Superior temporal gyrus (tissue), 1 donor: ENCODE measurements at regions not wholly inside any gene's neighbourhood (a gene's known extent, or its start where the extent isn't known, plus 50 kb on each side); places are given as distances from the start of the nearest gene placed in this dataset.
"Not testable (repeated sequence)": the region's sequence is repeated elsewhere in the genome, so short reads cannot be mapped to it uniquely, and the experiment has no call there.

Experiments
- DNase-seq: peaks from one replicate; pipeline ENCODE4 v3.0.0-alpha.2; 2016; ENCODE audit errors: extremely low spot score

DNA sequence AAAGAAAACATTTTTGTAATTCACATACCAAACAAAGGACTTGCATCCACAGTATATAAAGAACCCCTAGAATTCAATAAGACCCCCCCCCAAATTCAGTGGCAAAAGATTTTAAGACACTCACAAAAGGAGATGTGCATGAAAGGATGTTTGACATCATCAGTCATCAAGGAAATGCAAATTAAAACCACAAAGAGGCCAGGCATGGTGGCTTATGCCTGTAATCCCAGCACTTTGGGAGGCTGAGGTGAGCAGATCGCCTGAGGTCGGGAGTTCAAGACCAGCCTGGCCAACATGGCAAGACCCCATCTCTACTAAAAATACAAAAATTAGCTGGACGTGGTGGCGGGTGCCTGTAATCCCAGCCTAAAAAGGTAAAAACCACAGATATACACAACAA is 61.3 kb downstream of the AIPL1 start:
- DNase-seq = not testable (repeated sequence)

- DNase-seq = no peak
Observed at GRCh38 chr17:6366221-6366666, 68.7 kb downstream of the AIPL1 start.

GRCh38 chr17:6365200-6365943 is 69.5 kb downstream of the AIPL1 start:
- DNase-seq = no peak

DNA sequence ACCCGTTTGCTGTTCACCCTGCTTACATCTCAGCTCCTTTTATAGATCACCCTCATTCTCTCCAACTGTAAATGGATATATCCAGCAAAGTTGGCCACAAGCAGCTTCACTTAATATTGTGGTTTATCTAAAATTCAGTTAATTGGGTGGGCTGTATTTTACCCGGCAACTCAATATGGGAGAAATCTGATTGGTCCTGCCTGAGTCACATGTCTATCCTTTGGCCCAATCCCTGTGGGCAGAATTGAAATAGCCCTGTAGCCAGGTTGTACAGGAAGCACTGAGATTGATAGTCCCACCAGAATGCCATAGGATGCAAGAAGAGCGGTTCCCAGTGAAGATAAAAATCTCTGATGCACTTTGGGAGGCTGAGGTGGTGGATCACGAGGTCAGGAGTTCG is 73.2 kb downstream of the AIPL1 start:
- DNase-seq = no peak

GRCh38 chr17:6358131-6358530 is 76.8 kb downstream of the AIPL1 start:
- no peak for DNase-seq

DNA sequence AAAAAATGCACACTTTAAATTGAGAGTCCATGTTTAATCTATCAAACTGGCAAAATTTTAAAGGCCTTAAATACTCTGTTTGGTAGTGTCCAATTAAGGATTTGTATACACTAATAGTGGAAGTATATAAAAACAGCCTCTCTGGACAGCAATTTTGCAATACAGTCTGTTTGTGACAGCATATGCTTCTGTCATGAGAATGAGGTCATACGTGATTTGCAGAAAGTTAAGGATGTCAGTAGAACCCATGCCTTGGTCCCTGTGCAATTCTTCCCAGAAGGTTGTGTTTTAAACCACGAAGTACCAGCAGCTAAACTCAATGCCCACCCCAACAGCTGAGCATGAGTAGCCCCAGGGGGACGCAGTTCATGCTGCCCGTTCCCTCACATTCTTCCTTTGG is 78.4 kb downstream of the AIPL1 start:
- DNase-seq = no peak

GRCh38 chr17:6355196-6355595 is 79.7 kb downstream of the AIPL1 start:
- DNase-seq = no peak

DNA sequence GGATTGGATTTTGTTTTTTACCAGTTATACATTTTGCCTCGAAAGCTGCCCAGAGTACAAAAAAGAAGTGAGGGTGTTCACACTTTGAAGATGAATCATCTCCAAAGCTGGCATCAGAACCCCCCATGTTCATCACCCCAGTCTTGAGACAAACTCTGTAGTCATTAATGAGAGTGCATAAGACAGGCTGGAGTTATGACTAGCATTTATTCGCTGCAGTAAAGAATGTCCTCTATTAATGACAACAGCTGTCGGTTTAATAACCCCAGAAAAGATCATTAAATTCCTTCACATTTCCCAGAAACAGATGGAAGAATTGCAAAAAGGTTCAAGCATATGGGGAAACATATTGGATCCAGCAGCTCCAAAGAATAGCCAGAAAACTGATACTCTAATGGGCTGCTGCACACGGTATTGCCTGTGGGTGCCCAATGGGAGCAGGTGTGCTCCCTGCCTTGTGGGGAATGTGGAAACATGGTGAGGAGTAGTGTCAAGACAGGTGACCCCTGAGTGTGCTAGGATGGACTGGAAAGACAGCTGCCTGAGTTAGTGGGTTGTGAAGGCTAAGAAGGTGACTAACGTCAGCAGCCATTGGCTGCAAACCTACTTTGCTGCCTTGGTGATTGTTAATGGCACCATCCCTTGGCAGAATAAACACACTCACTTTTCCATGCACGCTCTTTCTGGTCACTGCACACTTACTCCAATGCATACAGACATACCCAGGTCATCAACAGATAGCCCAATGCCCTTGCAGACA is 81.9 kb downstream of the AIPL1 start:
- peak; percentile 19 for DNase-seq

GRCh38 chr17:6352016-6352415 is 82.9 kb downstream of the AIPL1 start:
- no peak for DNase-seq

- no peak for DNase-seq
Observed at GRCh38 chr17:6350806-6351205, 84.1 kb downstream of the AIPL1 start.

- DNase-seq = no peak
Observed at GRCh38 chr17:6348891-6349290, 86.0 kb downstream of the AIPL1 start.

- DNase-seq = no peak
Observed at GRCh38 chr17:6347776-6348175, 87.1 kb downstream of the AIPL1 start.

- DNase-seq = no peak
Observed at GRCh38 chr17:6346986-6347385, 87.9 kb downstream of the AIPL1 start.

- DNase-seq = no peak
Observed at GRCh38 chr17:6346156-6346786, 88.7 kb downstream of the AIPL1 start.

GRCh38 chr17:6343736-6344135 is 91.2 kb downstream of the AIPL1 start:
- DNase-seq = no peak

DNA sequence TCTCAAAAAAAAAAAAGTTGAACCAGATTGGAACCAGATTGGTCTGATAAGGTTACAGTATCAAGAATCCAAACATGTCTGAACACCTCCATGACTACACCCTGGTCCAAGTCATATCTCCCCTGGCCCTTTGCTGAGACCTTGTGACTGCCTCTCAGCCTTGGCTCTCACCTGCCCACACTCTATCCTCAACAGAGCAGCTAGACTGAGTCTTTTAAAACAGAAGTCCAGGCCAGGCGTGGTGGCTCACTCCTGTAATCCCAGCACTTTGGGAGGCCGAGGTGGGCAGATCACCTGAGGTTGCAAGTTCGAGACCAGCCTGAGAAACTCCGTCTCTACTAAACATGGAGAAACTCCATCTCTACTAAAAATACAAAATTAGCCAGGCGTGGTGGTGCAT is 91.7 kb downstream of the AIPL1 start:
- no peak for DNase-seq

- DNase-seq = no peak
Observed at GRCh38 chr17:6340708-6341107, 94.2 kb downstream of the AIPL1 start.

DNA sequence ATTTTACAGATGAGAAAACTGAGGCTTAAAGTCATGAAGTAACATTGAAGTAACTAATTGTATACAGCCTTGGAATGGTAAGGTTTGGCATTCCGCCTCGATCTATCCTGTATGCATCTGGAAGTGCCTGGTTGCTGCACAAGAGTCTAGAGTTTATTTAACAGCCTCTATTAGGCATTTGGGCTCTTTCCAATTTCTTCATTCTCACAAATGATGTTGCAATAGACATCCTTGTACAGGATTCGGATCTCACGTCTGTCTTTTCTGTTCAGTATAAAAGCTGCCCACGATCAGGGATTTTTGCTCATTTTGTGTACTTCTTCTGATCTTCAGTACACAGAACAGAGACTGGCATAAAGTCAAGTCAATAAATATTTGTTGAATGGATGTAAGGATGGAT is 100.5 kb downstream of the AIPL1 start:
- DNase-seq = no peak

GRCh38 chr17:6330936-6331335 is 104.0 kb downstream of the AIPL1 start:
- no peak for DNase-seq

- DNase-seq = no peak
Observed at GRCh38 chr17:6328279-6328678, 106.6 kb downstream of the AIPL1 start.

DNA sequence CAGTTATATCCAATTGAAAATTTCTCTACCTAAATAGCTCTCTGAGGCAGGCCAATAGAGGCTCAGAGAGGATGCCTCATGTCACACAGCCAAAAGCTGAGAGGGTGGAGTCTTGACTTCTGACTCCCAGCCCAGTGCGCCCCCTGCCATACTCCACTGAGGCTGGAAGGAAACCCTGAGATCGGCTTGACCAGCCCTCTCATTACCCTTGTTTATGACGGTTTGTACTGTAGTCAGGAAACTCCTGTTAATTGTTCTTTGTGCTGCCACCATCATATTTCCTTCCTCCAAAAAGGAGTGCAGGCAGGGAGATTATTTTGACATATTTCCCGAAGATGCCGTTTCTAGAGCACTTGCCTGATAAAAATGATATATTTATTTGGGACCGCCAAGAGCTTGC is 107.9 kb downstream of the AIPL1 start:
- DNase-seq = no peak

DNA sequence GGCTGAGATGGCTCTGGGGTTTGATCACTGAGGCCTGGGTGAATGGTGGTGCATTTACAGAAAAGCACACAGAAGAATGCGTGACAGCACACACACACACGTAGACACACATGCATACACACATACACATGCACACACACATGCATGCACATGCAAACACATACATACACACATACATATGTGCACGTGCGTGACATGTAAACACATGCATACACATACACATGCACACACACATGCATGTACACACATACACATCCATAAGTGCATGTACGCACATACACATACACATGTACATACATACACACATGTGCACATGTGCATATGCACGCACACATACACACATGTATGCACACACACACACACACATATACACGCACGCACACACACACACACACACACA is 108.4 kb downstream of the AIPL1 start:
- DNase-seq = no peak

DNA sequence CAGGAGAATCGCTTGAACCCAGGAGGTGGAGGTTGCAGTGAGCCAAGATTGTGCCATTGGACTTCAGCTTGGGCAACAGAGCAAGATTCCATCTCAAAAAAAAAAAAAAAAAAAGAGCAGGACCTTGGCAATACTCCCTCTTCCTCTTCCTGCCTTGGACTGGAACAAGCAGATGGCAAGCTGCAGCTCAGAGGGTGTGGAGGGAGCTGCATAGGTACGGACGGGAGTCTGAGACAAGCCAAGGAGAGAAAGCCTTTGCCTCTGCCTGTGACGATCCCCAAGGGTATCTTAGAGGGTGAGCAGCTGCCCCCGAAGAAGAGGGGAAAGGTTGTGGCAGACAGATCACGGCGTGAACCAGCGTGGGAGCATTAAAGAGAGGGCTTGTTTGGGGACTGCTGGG is 109.2 kb downstream of the AIPL1 start:
- no peak for DNase-seq
